ENCODE measurements at regions not wholly inside any gene's neighbourhood (a gene's known extent, or its start where the extent isn't known, plus 50 kb on each side); places are given as distances from the start of the nearest gene placed in this dataset.

- Histone ChIP-seq H3K9ac (no peak overlapping the region), H3K4me2 (no peak overlapping the region), H3K27me3 (no peaks in the 10 kb centered on the region), H3K9me3 (ENCODE audit: low read depth) (no peaks in the 10 kb centered on the region), H4K20me1 (ENCODE audit: low read depth) (no peaks in the 10 kb centered on the region), H3F3A (ENCODE audit: low read depth) (peaks cover 33% of the 10 kb centered on the region), H3K36me3 (no peaks in the 10 kb centered on the region), H2AFZ (replicated peaks) (peak overlapping the region; percentile 2), H3K79me2 (ENCODE audit: low read depth) (no peaks in the 10 kb centered on the region), H3K27ac (no peak overlapping the region), H3K4me3 (no peak overlapping the region), H3K4me1 (peaks cover 19% of the 10 kb centered on the region)
- peaks cover 34% of the 10 kb centered on the region for H3K4me1 Mint-ChIP-seq
- TF ChIP-seq EZH2phosphoT487 (IDR thresholded peaks at IDR 0.05) (no peak), EZH2 (IDR thresholded peaks at IDR 0.05) (no peak)
- TF ChIP-seq, protein P1, sequence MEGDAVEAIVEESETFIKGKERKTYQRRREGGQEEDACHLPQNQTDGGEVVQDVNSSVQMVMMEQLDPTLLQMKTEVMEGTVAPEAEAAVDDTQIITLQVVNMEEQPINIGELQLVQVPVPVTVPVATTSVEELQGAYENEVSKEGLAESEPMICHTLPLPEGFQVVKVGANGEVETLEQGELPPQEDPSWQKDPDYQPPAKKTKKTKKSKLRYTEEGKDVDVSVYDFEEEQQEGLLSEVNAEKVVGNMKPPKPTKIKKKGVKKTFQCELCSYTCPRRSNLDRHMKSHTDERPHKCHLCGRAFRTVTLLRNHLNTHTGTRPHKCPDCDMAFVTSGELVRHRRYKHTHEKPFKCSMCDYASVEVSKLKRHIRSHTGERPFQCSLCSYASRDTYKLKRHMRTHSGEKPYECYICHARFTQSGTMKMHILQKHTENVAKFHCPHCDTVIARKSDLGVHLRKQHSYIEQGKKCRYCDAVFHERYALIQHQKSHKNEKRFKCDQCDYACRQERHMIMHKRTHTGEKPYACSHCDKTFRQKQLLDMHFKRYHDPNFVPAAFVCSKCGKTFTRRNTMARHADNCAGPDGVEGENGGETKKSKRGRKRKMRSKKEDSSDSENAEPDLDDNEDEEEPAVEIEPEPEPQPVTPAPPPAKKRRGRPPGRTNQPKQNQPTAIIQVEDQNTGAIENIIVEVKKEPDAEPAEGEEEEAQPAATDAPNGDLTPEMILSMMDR (IDR thresholded peaks at IDR 0.05) = no peak
- no peak overlapping the region for H3K27ac Mint-ChIP-seq
- peaks cover 10% of the 10 kb centered on the region for H3K27me3 Mint-ChIP-seq (ENCODE audit: insufficient read depth, low read depth)
- H3K36me3 Mint-ChIP-seq = no peaks in the 10 kb centered on the region
- no peak for DNase-seq (ENCODE audit: low spot score)
- no peak overlapping the region for H3K4me3 Mint-ChIP-seq
- H3K9me3 Mint-ChIP-seq = peaks cover 2% of the 10 kb centered on the region
Measured at GRCh38 chr16:11495066-11495407, 91.7 kb downstream of the LITAF start.
